Ammon's horn (tissue), 1 donor: ENCODE measurements at regions not wholly inside any gene's neighbourhood (a gene's known extent, or its start where the extent isn't known, plus 50 kb on each side); places are given as distances from the start of the nearest gene placed in this dataset.
"Not testable (repeated sequence)": the region's sequence is repeated elsewhere in the genome, so short reads cannot be mapped to it uniquely, and the experiment has no call there.

Experiments used
- DNase-seq: peaks from one replicate; pipeline ENCODE4 v3.0.0-alpha.2; 2016; ENCODE audit warnings: low spot score

GRCh38 chr7:156515911-156516790, 124.4 kb upstream of the RNF32 start:
- no peak for DNase-seq

- no peak for DNase-seq
Observed at GRCh38 chr7:156514851-156515250, 125.7 kb upstream of the RNF32 start.

GRCh38 chr7:156511426-156511825, 129.1 kb upstream of the RNF32 start:
- no peak for DNase-seq

- DNase-seq: no peak
Observed at GRCh38 chr7:156510966-156511365, 129.6 kb upstream of the RNF32 start.

- no peak for DNase-seq
Observed at GRCh38 chr7:156509216-156509615, 131.4 kb upstream of the RNF32 start.

- no peak for DNase-seq
Observed at GRCh38 chr7:156505876-156506275, 134.7 kb upstream of the RNF32 start.

GRCh38 chr7:156504687-156505545, 135.7 kb upstream of the RNF32 start:
- DNase-seq: no peak

- DNase-seq: no peak
Observed at GRCh38 chr7:156504006-156504405, 136.6 kb upstream of the RNF32 start.

GRCh38 chr7:156503196-156503595, 137.4 kb upstream of the RNF32 start:
- no peak for DNase-seq

- DNase-seq: not testable (repeated sequence)
Observed at GRCh38 chr7:156501815-156502214, 138.8 kb upstream of the RNF32 start.

- DNase-seq: no peak
Observed at GRCh38 chr7:156499247-156499881, 141.2 kb upstream of the RNF32 start.

GRCh38 chr7:156497776-156498509, 142.6 kb upstream of the RNF32 start:
- DNase-seq: no peak

GRCh38 chr7:156496865-156497264, 143.7 kb upstream of the RNF32 start:
- DNase-seq: no peak

GRCh38 chr7:156496363-156496769, 144.2 kb upstream of the RNF32 start:
- no peak for DNase-seq

- no peak for DNase-seq
Observed at GRCh38 chr7:156494960-156495359, 145.6 kb upstream of the RNF32 start.

- no peak for DNase-seq
Observed at GRCh38 chr7:156493942-156494341, 146.6 kb upstream of the RNF32 start.

GRCh38 chr7:156492170-156492569, 148.4 kb upstream of the RNF32 start:
- no peak for DNase-seq

- no peak for DNase-seq
Observed at GRCh38 chr7:156491435-156491834, 149.1 kb upstream of the RNF32 start.

- no peak for DNase-seq
Observed at GRCh38 chr7:156490021-156490800, 150.4 kb upstream of the RNF32 start.

GRCh38 chr7:156487811-156488533, 152.6 kb upstream of the RNF32 start:
- no peak for DNase-seq
